ENCODE measurements at regions not wholly inside any gene's neighbourhood (a gene's known extent, or its start where the extent isn't known, plus 50 kb on each side); places are given as distances from the start of the nearest gene placed in this dataset.

DNA sequence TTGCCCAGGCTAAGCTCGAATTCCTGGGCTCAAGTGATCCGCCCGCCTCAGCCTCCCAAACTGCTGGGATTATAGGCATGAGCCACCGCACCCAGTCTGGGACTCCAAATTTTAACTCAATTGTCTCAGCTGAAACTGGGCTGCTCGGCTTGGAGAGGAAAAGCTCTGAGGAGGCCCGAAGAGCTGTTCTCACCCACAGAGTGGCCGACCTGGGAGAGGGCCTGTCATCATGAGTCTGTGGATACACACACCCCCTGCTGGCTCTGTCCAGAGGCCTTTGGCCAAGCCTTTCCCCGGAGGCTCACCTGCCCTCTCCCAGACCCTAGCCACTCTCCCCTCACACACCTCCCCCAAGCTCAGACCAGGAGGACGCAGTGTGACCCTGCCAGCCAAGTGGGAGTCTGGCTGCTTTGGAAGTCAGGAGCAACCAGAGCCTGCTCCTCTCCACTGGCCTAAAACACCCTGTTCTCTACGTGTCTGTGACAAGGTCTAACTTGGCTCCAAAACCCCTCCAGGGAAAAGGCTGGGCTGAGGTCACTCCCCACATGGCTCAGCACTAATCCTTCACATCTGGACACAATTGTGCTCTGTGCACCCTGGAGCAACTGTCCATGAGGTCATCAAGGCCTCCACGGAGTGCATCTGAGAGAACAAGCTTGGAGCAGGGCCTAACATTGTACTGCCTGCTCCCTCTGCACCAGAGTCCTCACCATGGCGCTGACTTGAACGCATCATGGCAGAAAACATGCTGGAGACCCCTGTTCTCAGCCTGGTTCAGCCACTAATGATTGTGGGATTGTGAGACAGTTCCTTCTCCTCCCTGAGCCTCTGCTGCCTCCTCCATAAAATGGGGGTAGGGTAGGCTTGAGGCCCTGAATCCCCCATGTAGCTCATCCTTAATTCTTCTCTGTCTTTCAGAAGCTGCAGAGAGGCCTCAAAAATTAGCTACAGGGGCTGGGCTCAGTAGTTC, 49.9 kb upstream of the RAB6C start:
- TF ChIP-seq, protein P1, sequence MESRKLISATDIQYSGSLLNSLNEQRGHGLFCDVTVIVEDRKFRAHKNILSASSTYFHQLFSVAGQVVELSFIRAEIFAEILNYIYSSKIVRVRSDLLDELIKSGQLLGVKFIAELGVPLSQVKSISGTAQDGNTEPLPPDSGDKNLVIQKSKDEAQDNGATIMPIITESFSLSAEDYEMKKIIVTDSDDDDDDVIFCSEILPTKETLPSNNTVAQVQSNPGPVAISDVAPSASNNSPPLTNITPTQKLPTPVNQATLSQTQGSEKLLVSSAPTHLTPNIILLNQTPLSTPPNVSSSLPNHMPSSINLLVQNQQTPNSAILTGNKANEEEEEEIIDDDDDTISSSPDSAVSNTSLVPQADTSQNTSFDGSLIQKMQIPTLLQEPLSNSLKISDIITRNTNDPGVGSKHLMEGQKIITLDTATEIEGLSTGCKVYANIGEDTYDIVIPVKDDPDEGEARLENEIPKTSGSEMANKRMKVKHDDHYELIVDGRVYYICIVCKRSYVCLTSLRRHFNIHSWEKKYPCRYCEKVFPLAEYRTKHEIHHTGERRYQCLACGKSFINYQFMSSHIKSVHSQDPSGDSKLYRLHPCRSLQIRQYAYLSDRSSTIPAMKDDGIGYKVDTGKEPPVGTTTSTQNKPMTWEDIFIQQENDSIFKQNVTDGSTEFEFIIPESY (CRISPR knock-in tag; IDR thresholded peaks at IDR 0.05): no peak
- no peak for TF ChIP-seq YY1 (IDR thresholded peaks at IDR 0.05; ENCODE audit: borderline replicate concordance in 1 of 3, control insufficient read depth in 1 of 3, extremely low read depth in 1 of 3, insufficient read depth in 3 of 3, insufficient read length in 1 of 3, insufficient replicate concordance in 2 of 3, low read depth in 1 of 3, low read length in 2 of 3)
- no peak for TF ChIP-seq FOXJ3 (CRISPR knock-in tag; IDR thresholded peaks at IDR 0.05)
- TF ChIP-seq SOX6 (IDR thresholded peaks at IDR 0.05): no peak
- no peak for TF ChIP-seq CCNT2 (IDR thresholded peaks at IDR 0.05; ENCODE audit: borderline replicate concordance, extremely low read depth, insufficient read length, low read depth, low read length)
- TF ChIP-seq, protein P2, sequence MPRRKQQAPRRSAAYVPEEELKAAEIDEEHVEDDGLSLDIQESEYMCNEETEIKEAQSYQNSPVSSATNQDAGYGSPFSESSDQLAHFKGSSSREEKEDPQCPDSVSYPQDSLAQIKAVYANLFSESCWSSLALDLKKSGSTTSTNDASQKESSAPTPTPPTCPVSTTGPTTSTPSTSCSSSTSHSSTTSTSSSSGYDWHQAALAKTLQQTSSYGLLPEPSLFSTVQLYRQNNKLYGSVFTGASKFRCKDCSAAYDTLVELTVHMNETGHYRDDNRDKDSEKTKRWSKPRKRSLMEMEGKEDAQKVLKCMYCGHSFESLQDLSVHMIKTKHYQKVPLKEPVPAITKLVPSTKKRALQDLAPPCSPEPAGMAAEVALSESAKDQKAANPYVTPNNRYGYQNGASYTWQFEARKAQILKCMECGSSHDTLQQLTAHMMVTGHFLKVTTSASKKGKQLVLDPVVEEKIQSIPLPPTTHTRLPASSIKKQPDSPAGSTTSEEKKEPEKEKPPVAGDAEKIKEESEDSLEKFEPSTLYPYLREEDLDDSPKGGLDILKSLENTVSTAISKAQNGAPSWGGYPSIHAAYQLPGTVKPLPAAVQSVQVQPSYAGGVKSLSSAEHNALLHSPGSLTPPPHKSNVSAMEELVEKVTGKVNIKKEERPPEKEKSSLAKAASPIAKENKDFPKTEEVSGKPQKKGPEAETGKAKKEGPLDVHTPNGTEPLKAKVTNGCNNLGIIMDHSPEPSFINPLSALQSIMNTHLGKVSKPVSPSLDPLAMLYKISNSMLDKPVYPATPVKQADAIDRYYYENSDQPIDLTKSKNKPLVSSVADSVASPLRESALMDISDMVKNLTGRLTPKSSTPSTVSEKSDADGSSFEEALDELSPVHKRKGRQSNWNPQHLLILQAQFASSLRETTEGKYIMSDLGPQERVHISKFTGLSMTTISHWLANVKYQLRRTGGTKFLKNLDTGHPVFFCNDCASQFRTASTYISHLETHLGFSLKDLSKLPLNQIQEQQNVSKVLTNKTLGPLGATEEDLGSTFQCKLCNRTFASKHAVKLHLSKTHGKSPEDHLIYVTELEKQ (CRISPR knock-in tag; IDR thresholded peaks at IDR 0.05): no peak
